Adrenal gland (tissue), 9 donors: ENCODE measurements at regions not wholly inside any gene's neighbourhood (a gene's known extent, or its start where the extent isn't known, plus 50 kb on each side); places are given as distances from the start of the nearest gene placed in this dataset.

ENCODE experiments used
- DNase-seq, 7 donors: peaks; one replicate each; pipeline ENCODE4 v3.0.0-alpha.2; 2019 to 2020
- H3K27ac ChIP-seq, 5 donors: fragments of 200-600 bp; sonication (generic) in 4 of 5; 1 replicate in 3 of 5; 2 replicates in 2 of 5; pipeline versions ENCODE4 v1.5.1 to v1.8.0; 2016 to 2020; ENCODE audit warnings: mild to moderate bottlenecking in 1 of 5
- H3K27me3 ChIP-seq: fragments of 200-600 bp; 2 replicates; pipeline ENCODE4 v1.8.0; 2021
- H3K36me3 ChIP-seq, 2 donors: fragments of 200-600 bp; replicated peaks in 1 of 2; 1 replicate in 1 of 2; 2 replicates in 1 of 2; pipeline versions ENCODE4 v1.5.1 to v1.8.0; 2018 to 2022
- H3K4me1 ChIP-seq, 2 donors: fragments of 200-600 bp; replicated peaks in 1 of 2; 1 replicate in 1 of 2; 2 replicates in 1 of 2; pipeline versions ENCODE4 v1.5.1 to v1.8.0; 2018 to 2021
- H3K4me3 ChIP-seq, 4 donors: fragments of 200-600 bp; sonication (generic) in 3 of 4; one replicate each; pipeline ENCODE4 v1.5.1; 2016 to 2018
- H3K9me3 ChIP-seq, 3 donors: fragments of 200-600 bp; sonication (generic) in 1 of 3; replicated peaks in 1 of 3; 1 replicate in 2 of 3; 2 replicates in 1 of 3; pipeline versions ENCODE4 v1.5.1 to v1.8.0; 2016 to 2021
- CTCF ChIP-seq, 6 experiments: fragments of 450-650 bp in 4 of 6; fragments of 200-600 bp in 2 of 6; sonication (generic) in 1 of 6; IDR thresholded peaks; 1 replicate in 5 of 6; 2 replicates in 1 of 6; pipeline versions ENCODE4 v1.5.1 to v1.8.0; 2016 to 2021; ENCODE audit warnings: antibody characterized with exemption in 6 of 6, mild to moderate bottlenecking in 2 of 6, moderate library complexity in 1 of 6
- POLR2A ChIP-seq, 2 donors: fragments of 450-650 bp; IDR thresholded peaks; one replicate each; pipeline ENCODE4 v1.6.1; 2017; ENCODE audit warnings: antibody characterized with exemption in 2 of 2, mild to moderate bottlenecking in 2 of 2, moderate library complexity in 1 of 2
- WGBS, 4 donors: extraction: QIAGEN DNeasy Blood & Tissue Kit in 2 of 4; methylation state at CpG; one replicate each; pipeline versions ENCODE4 v1.1.5 to v1.1.7; 2013 to 2017; 5-methylcytosine and 5-hydroxymethylcytosine counted together
- intact Hi-C, 2 donors: fragments of 100-400 bp; cut with DNase I; formaldehyde crosslinking; loops; one replicate each; pipeline versions ENCODE4 v1.14.1 to v1.15.0; 2022 to 2023
- donor health status: healthy with polysubstance abuse.
- donor health status: Bipolar disorder and iron deficiency.
- donor health status: DM: yes; HTN: yes; CAD: no.
- donor health status: DM: no; HTN: no; CAD: no.
- donor health status: DM: no; HTN: no; CAD: no.

- no peak for DNase-seq
Measured at GRCh38 chr19:32164384-32164992, 180.9 kb upstream of the ZNF507 start.

GRCh38 chr19:32165141-32165540, 180.3 kb upstream of the ZNF507 start:
- DNase-seq = no peak

More at GRCh38 chr19:32164384-32164992, 180.9 kb upstream of the ZNF507 start:
- H3K27me3 ChIP-seq = peaks cover 6% of the 10 kb centered on the region
- no peaks in the 10 kb centered on the region for H3K9me3 ChIP-seq
- no peaks in the 10 kb centered on the region for H3K4me1 ChIP-seq
- WGBS, 4 donors = 61 to 79% (median 69%) methylated on average over 3 of the region's 3 CpGs
- no peak overlapping the region for H3K27ac ChIP-seq
- H3K36me3 ChIP-seq = no peaks in the 10 kb centered on the region
- no peak overlapping the region for H3K4me3 ChIP-seq
- TF ChIP-seq POLR2A (IDR thresholded peaks at IDR 0.05) = no peak
- TF ChIP-seq CTCF (IDR thresholded peaks at IDR 0.05) = no peak
- intact Hi-C loops = no loop called here

GRCh38 chr19:32165750-32166149, 179.7 kb upstream of the ZNF507 start:
- no peak overlapping the region for H3K4me3 ChIP-seq
- intact Hi-C loops = no loop called here
- DNase-seq = no peak
- no peaks in the 10 kb centered on the region for H3K9me3 ChIP-seq
- TF ChIP-seq POLR2A (IDR thresholded peaks at IDR 0.05) (no peak), CTCF (IDR thresholded peaks at IDR 0.05) (no peak)
- no peaks in the 10 kb centered on the region for H3K36me3 ChIP-seq
- 68 to 82% (median 74%) methylated on average over 16 of the region's 16 CpGs for WGBS, 4 donors
- H3K27me3 ChIP-seq = peaks cover 6% of the 10 kb centered on the region
- no peaks in the 10 kb centered on the region for H3K4me1 ChIP-seq
- no peak overlapping the region for H3K27ac ChIP-seq

More at GRCh38 chr19:32165141-32165540, 180.3 kb upstream of the ZNF507 start:
- WGBS, 4 donors = 69 to 90% (median 77%) methylated on average over 9 to 11 of the region's 11 CpGs
- Histone ChIP-seq H3K27me3 (peaks cover 6% of the 10 kb centered on the region), H3K36me3 (no peaks in the 10 kb centered on the region), H3K9me3 (no peaks in the 10 kb centered on the region), H3K4me3 (no peak overlapping the region), H3K27ac (no peak overlapping the region), H3K4me1 (no peaks in the 10 kb centered on the region)
- intact Hi-C loops = no loop called here
- TF ChIP-seq POLR2A (IDR thresholded peaks at IDR 0.05) = no peak
- no peak for TF ChIP-seq CTCF (IDR thresholded peaks at IDR 0.05)

GRCh38 chr19:32166238-32166637, 179.2 kb upstream of the ZNF507 start:
- no peak for TF ChIP-seq CTCF (IDR thresholded peaks at IDR 0.05)
- TF ChIP-seq POLR2A (IDR thresholded peaks at IDR 0.05) = no peak
- H3K36me3 ChIP-seq = no peaks in the 10 kb centered on the region
- 64 to 71% (median 68%) methylated on average over 9 of the region's 9 CpGs for WGBS, 4 donors
- H3K27ac ChIP-seq = no peak overlapping the region
- intact Hi-C loops = no loop called here
- H3K9me3 ChIP-seq = no peaks in the 10 kb centered on the region
- H3K27me3 ChIP-seq = peaks cover 6% of the 10 kb centered on the region
- DNase-seq = no peak
- no peak overlapping the region for H3K4me3 ChIP-seq
- H3K4me1 ChIP-seq = no peaks in the 10 kb centered on the region
